HG02973 (cell line): ENCODE measurements at regions not wholly inside any gene's neighbourhood (a gene's known extent, or its start where the extent isn't known, plus 50 kb on each side); places are given as distances from the start of the nearest gene placed in this dataset.
"Not testable (repeated sequence)": the region's sequence is repeated elsewhere in the genome, so short reads cannot be mapped to it uniquely, and the experiment has no call there.

Experiments used
- ATAC-seq: cut with Tn5 transposase; IDR thresholded peaks from one replicate; pipeline ENCODE4 v1.9.1; 2021; ENCODE audit warnings: moderate library complexity; ENCODE audit not compliant: unreplicated experiment

- no peak for ATAC-seq
Measured at GRCh38 chr6:66134021-66134420, 427.0 kb upstream of the EYS start.

DNA sequence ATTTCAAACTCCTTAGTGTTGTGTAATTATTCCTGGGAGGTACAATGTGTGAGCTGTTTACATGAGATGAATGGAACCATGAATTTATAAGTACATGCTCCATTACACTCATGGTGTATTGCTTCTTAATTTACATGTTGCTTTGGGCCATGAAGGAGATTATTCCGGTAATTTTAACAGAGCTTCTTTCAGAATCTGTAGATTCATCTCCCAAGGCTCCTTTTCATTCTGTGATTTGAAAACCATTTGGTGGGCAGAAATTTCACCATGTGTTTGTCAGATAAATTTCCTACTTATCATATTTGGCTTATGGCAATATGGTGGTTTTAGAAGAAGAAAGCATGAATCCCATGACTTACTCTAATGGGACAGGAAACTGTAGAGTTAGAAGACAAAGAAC is 421.6 kb upstream of the EYS start:
- no peak for ATAC-seq

- no peak for ATAC-seq
Measured at GRCh38 chr6:66128243-66128642, 421.2 kb upstream of the EYS start.

DNA sequence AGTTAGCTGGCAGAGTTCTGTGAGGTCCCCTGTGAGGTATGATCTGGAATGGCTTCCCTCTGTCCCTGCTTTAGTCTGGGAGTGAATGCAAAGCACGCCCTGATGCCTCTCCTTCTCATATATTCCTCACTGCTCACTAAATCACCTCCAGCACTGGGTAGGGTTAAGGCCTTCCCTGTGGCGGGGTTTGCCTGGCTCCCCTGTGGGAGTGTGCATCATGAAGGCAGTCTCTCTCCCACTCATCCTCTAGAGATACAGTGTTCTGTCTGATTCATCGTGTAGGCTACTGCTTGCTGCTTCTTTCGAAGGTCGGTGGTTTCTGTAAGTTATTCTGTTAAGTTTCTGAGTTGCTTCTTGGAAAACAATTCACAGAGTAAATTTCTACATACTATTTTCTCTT is 420.0 kb upstream of the EYS start:
- no peak for ATAC-seq

DNA sequence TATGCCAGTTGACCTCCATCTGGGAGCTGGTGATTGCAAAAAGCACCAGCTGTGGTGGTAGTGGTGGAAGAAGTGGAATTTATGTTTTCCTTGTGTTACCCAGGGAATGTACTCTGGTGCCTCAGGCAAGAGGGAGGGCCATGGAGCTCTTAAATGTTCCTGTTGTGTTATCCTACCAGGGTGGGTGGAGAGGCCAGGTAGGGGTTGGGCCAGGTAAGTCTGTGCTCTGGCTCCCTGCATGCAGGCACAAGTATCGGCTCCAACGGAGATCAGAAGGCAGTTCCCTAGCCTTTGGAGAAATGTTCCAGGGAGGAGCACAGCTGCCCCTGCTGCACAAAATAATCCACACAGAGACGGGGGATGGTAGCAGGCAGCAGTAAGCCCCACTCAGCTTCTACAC is 419.3 kb upstream of the EYS start:
- ATAC-seq = no peak

GRCh38 chr6:66103954-66104353 is 396.9 kb upstream of the EYS start:
- ATAC-seq = no peak

- ATAC-seq = no peak
Measured at GRCh38 chr6:66103354-66103753, 396.3 kb upstream of the EYS start.

DNA sequence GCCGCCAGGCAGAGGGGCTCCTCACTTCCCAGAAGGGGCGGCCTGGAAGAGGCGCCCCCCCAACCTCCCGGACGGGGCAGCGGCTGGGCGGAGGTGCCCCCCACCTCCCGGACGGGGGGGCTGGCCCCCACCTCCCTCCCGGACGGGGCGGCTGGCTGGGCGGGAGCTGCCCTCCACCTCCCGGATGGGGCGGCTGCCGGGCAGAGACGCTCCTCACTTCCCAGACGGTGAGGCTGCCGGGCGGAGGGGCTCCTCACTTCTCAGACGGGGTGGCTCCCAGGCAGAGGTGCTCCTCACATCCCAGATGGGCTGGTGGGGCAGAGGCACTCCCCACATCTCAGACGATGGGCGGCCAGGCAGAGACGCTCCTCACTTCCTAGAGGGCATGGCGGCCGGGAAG is 389.7 kb upstream of the EYS start:
- no peak for ATAC-seq

DNA sequence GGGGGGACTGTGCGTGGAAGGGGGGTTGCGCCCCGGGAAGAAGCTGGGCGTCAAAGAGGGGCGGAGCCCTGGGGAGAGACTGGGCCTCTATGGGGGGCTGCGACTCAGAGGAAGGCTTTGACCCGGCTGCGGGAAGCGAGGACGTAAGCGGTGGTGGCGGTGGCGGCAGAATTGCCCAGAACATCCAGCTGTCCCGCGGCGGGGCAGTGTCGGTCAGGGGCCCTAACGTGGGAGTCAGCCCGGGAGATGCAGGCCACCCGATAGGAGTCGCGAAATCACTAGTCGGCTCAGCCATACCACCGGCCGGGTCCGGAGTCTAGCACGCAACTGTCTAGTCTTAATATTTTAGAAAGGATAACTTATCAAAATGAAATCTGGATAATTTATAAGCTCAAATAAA is 387.6 kb upstream of the EYS start:
- no peak for ATAC-seq

DNA sequence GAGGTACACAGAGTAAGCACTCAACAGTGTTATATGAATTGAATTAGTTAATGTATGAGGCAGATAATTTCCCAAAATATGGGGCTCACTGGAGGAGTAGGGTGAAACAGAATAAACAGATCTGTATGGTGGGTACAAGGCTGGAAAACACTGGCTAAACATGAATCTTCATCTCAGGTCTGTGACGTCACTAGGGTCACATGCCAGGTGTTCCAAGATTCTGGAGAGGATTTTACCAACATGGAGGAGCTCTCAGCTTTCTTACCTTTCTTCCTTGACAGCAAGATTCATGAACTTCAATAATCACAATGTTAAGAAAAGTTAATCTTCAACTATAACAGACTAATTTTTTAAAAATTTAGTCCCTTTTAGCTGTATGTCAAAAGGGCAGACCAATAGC is 385.3 kb upstream of the EYS start:
- ATAC-seq = not testable (repeated sequence)

- no peak for ATAC-seq
Measured at GRCh38 chr6:66086532-66086931, 379.5 kb upstream of the EYS start.

- ATAC-seq = no peak
Measured at GRCh38 chr6:66082914-66083313, 375.9 kb upstream of the EYS start.

GRCh38 chr6:66068907-66069306 is 361.9 kb upstream of the EYS start:
- no peak for ATAC-seq

- ATAC-seq = no peak
Measured at GRCh38 chr6:66068033-66068432, 361.0 kb upstream of the EYS start.

DNA sequence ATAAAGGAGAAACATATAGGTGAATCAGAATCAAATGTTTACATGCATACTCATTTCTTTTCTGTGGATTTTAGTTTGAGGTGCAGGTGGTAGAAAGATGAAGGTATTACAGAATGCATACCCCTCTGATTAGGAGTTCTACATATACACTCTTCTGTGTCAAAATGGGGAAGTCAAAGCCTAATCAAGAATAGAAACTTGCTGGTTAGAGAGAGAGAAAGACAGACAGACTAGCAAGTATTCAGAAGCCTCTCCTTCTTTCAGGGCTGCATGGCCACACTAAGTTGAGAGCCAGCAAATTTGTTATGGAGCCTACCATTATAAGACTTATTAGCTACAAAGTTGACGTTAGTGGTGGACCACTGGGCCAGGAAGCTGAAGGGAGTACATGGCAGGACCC is 358.3 kb upstream of the EYS start:
- no peak for ATAC-seq

GRCh38 chr6:66057034-66057433 is 350.0 kb upstream of the EYS start:
- no peak for ATAC-seq

DNA sequence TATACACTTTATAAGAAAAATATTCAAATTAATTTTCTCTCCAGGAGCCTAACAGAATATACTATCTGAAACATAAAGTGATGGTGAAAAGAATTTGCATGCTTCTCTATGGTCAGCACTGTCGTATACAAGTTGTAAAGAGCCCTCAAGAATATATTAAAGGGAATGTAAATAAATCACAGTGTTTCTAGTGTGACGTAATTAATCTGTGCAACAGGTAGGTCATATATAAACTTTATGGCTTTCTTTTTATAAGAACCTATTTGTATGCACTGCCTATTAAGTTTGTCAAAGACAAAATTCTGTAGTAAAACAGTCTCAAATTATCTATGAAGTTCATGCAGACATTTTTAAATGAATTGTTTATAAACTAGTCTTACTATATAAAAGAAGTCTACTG is 347.9 kb upstream of the EYS start:
- ATAC-seq = no peak

- ATAC-seq = no peak
Measured at GRCh38 chr6:66051812-66052211, 344.8 kb upstream of the EYS start.

DNA sequence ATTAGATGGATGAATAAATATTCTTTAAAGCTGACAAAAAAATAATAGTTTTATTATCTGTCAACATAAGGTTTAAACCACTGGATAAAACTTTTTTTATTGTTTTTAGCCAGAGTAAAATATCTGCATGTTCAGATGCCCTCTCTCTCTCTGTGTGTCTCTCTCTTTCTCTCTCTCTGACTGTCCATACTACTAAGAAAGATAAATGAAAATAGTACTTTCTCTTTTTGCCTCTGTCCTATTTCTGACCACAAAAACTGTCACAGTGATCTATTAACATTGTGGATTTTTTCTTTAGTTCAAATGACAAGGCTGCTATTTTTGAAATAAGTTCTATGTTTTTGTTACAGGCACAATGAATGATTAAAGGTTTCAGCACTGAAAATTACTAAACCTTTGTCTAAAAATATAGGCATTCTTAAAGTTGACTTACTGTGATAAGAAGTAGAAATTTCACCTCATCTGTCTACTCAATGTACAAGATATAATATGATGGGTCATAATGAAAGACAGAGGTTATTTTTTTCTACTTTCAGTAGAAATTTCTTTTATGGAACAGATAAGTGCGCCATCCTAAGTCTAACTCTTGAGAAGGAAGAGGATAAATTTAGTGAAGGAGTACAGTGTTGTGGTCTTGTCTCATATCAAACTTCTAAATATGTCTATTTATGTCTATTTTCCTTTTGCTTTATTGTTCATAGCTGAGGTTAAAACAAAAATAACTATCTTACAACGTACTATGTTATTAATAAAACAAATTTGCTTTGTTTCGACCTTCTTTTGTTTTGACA is 341.9 kb upstream of the EYS start:
- no peak for ATAC-seq

DNA sequence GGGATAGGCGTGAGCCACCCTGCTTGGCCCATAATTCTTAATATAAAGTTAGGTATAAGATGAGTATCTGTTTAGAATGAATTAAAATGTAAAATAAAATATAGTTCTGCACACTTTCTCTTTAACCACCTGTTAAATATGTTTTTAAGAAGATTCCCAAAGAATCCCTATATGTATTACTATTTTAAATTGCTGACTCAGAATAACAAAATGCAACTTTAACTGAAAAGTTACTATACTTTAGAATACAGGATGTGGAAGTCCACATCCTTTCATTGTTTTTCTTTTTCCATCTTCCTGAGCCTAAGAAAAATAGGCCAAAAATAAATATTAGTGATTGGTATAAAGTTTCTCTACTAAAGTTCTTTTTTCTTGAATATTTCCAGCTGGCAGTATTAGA is 325.6 kb upstream of the EYS start:
- ATAC-seq = no peak

DNA sequence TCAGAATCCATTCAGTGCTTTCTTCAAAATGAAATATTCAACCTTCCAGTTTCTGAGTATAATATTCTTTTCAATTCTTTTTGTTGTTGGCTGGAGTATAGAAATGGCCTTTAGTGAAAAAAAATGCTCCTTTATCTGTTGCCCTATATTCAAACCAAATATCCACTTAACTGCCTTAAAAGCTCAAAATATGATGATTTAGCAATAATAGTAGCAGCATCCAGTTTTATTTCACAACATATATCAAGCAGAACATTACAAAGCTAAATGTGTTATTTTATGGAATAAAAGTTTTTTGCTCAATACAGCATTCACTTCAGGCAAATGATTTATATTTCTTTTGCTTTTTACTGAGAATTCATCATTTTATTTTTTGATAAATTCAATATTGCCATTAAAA is 322.4 kb upstream of the EYS start:
- ATAC-seq = no peak

- no peak for ATAC-seq
Measured at GRCh38 chr6:65999288-65999791, 292.3 kb upstream of the EYS start.

GRCh38 chr6:65998544-65998943 is 291.5 kb upstream of the EYS start:
- no peak for ATAC-seq
